GM19324 (cell line): ENCODE measurements at regions not wholly inside any gene's neighbourhood (a gene's known extent, or its start where the extent isn't known, plus 50 kb on each side); places are given as distances from the start of the nearest gene placed in this dataset.

Experiments used
- ATAC-seq: cut with Tn5 transposase; IDR thresholded peaks from one replicate; pipeline ENCODE4 v1.9.1; 2021; ENCODE audit warnings: mild to moderate bottlenecking, moderate library complexity; ENCODE audit not compliant: unreplicated experiment, low FRiP score

DNA sequence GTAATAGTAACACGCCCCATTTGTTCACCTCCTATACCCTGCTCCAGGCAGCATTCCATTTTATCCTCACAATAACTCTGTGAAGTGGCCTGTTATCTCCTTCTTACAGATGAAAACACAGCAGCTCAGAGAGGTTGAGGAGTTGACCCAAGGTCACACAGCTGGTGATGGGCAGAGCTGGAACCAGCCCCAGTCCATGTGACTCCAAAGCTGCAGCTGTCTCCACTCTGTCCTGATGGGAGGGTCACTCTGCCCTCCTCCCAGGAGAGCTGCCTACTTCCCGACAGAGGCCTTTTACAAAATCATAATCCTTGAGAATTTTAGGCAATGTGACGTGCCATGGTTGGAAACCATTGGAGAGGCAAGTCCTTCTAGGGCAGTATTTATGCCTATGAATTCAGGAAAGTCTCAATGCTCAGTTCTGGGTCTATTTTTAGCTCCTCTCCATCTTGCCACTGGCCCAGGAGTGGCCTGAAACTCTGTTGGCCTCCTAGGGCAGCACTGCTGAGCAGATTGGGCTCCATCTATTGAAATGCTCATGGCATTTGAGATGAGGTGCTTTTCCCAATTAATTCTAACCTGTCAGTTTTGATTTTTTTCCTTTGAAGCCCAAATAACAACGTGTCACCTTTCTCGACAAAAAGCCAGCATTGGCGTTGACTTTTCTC is 50.1 kb upstream of the KCNK12 start:
- no peak for ATAC-seq
